ENCODE measurements at regions not wholly inside any gene's neighbourhood (a gene's known extent, or its start where the extent isn't known, plus 50 kb on each side); places are given as distances from the start of the nearest gene placed in this dataset.

DNA sequence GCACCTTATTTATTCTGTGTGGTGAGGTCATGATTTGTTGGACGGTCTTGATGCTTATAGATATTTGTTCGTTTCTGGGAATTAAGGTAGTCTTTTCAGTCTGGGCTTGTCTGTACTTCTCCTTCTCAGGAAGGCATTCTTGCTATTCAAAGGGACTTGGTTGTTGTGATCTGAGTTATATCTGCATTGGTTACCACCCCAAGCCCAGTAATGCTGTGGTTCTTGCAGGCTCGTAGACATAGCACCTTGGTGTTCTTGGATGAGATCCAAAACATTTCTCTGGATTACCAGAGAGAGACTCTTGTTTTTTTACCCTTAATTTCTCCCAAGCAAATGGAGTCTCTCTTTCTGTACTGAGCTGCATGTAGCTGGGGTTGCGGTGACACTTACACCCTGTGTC is 128.0 kb upstream of the CBLB start:
- 90% methylated on average over 4 of the region's 4 CpGs for WGBS
- H3K4me1 ChIP-seq (ENCODE audit: control insufficient read depth in 4 of 4, insufficient read depth in 4 of 4, low read length in 3 of 4), result no peaks in the 10 kb centered on the region
- H3K4me3 ChIP-seq (ENCODE audit: low read depth in 1 of 3, low read length in 3 of 3), result no peak overlapping the region
- H3K9me3 ChIP-seq (ENCODE audit: control insufficient read depth in 4 of 4, low read length in 3 of 4), result peaks cover 0 to 16% (median 0%) of the 10 kb centered on the region in 4 donors
- H3K27ac ChIP-seq (ENCODE audit: low read depth in 1 of 2, low read length in 2 of 2), result no peak overlapping the region
- no peak for DNase-seq (ENCODE audit: low spot score)
- H3K9ac ChIP-seq (ENCODE audit: low read depth in 1 of 2, low read length in 2 of 2), result no peak overlapping the region
- no peaks in the 10 kb centered on the region for H3K36me3 ChIP-seq (ENCODE audit: control insufficient read depth in 4 of 4, insufficient read depth in 3 of 4, low read depth in 1 of 4, low read length in 3 of 4)
- H3K27me3 ChIP-seq (ENCODE audit: control insufficient read depth in 4 of 4, insufficient read depth in 4 of 4, low read length in 3 of 4), result no peaks in the 10 kb centered on the region
- TF ChIP-seq TAF1 (conservative IDR thresholded peaks at IDR 0.05), result no peak
- TF ChIP-seq EGR1 (IDR thresholded peaks at IDR 0.05; ENCODE audit: low read depth in 2 of 2), result no peak
- no peak for TF ChIP-seq JUND (IDR thresholded peaks at IDR 0.05)
- no peak for TF ChIP-seq FOXA2 (IDR thresholded peaks at IDR 0.05)
- no peak for TF ChIP-seq NR2F2 (IDR thresholded peaks at IDR 0.05)
- TF ChIP-seq, protein P1, sequence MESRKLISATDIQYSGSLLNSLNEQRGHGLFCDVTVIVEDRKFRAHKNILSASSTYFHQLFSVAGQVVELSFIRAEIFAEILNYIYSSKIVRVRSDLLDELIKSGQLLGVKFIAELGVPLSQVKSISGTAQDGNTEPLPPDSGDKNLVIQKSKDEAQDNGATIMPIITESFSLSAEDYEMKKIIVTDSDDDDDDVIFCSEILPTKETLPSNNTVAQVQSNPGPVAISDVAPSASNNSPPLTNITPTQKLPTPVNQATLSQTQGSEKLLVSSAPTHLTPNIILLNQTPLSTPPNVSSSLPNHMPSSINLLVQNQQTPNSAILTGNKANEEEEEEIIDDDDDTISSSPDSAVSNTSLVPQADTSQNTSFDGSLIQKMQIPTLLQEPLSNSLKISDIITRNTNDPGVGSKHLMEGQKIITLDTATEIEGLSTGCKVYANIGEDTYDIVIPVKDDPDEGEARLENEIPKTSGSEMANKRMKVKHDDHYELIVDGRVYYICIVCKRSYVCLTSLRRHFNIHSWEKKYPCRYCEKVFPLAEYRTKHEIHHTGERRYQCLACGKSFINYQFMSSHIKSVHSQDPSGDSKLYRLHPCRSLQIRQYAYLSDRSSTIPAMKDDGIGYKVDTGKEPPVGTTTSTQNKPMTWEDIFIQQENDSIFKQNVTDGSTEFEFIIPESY (IDR thresholded peaks at IDR 0.05), result no peak
- TF ChIP-seq, protein P2, sequence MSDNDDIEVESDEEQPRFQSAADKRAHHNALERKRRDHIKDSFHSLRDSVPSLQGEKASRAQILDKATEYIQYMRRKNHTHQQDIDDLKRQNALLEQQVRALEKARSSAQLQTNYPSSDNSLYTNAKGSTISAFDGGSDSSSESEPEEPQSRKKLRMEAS (IDR thresholded peaks at IDR 0.05), result no peak
- TF ChIP-seq, protein P3, sequence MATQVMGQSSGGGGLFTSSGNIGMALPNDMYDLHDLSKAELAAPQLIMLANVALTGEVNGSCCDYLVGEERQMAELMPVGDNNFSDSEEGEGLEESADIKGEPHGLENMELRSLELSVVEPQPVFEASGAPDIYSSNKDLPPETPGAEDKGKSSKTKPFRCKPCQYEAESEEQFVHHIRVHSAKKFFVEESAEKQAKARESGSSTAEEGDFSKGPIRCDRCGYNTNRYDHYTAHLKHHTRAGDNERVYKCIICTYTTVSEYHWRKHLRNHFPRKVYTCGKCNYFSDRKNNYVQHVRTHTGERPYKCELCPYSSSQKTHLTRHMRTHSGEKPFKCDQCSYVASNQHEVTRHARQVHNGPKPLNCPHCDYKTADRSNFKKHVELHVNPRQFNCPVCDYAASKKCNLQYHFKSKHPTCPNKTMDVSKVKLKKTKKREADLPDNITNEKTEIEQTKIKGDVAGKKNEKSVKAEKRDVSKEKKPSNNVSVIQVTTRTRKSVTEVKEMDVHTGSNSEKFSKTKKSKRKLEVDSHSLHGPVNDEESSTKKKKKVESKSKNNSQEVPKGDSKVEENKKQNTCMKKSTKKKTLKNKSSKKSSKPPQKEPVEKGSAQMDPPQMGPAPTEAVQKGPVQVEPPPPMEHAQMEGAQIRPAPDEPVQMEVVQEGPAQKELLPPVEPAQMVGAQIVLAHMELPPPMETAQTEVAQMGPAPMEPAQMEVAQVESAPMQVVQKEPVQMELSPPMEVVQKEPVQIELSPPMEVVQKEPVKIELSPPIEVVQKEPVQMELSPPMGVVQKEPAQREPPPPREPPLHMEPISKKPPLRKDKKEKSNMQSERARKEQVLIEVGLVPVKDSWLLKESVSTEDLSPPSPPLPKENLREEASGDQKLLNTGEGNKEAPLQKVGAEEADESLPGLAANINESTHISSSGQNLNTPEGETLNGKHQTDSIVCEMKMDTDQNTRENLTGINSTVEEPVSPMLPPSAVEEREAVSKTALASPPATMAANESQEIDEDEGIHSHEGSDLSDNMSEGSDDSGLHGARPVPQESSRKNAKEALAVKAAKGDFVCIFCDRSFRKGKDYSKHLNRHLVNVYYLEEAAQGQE (IDR thresholded peaks at IDR 0.05), result no peak
- TF ChIP-seq RXRA (IDR thresholded peaks at IDR 0.05), result no peak
- TF ChIP-seq, protein P4, sequence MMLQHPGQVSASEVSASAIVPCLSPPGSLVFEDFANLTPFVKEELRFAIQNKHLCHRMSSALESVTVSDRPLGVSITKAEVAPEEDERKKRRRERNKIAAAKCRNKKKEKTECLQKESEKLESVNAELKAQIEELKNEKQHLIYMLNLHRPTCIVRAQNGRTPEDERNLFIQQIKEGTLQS (IDR thresholded peaks at IDR 0.05), result no peak
- no peak for TF ChIP-seq FOXA1 (IDR thresholded peaks at IDR 0.05)
- no peak for TF ChIP-seq SP1 (IDR thresholded peaks at IDR 0.05)
- TF ChIP-seq, protein P5, sequence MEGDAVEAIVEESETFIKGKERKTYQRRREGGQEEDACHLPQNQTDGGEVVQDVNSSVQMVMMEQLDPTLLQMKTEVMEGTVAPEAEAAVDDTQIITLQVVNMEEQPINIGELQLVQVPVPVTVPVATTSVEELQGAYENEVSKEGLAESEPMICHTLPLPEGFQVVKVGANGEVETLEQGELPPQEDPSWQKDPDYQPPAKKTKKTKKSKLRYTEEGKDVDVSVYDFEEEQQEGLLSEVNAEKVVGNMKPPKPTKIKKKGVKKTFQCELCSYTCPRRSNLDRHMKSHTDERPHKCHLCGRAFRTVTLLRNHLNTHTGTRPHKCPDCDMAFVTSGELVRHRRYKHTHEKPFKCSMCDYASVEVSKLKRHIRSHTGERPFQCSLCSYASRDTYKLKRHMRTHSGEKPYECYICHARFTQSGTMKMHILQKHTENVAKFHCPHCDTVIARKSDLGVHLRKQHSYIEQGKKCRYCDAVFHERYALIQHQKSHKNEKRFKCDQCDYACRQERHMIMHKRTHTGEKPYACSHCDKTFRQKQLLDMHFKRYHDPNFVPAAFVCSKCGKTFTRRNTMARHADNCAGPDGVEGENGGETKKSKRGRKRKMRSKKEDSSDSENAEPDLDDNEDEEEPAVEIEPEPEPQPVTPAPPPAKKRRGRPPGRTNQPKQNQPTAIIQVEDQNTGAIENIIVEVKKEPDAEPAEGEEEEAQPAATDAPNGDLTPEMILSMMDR (IDR thresholded peaks at IDR 0.05; ENCODE audit: low read depth, low read length, missing input control), result no peak
- TF ChIP-seq YY1 (IDR thresholded peaks at IDR 0.05), result no peak
- no peak for TF ChIP-seq RAD21 (IDR thresholded peaks at IDR 0.05)
- no peak for TF ChIP-seq HNF4A (conservative IDR thresholded peaks at IDR 0.05)
- TF ChIP-seq HNF4G (IDR thresholded peaks at IDR 0.05), result no peak
- no peak for TF ChIP-seq GABPA (IDR thresholded peaks at IDR 0.05 in 1 of 2, conservative IDR thresholded peaks at IDR 0.05 in 1 of 2)

Data from liver (tissue), 8 donors.